ENCODE measurements at regions not wholly inside any gene's neighbourhood (a gene's known extent, or its start where the extent isn't known, plus 50 kb on each side); places are given as distances from the start of the nearest gene placed in this dataset.

DNA sequence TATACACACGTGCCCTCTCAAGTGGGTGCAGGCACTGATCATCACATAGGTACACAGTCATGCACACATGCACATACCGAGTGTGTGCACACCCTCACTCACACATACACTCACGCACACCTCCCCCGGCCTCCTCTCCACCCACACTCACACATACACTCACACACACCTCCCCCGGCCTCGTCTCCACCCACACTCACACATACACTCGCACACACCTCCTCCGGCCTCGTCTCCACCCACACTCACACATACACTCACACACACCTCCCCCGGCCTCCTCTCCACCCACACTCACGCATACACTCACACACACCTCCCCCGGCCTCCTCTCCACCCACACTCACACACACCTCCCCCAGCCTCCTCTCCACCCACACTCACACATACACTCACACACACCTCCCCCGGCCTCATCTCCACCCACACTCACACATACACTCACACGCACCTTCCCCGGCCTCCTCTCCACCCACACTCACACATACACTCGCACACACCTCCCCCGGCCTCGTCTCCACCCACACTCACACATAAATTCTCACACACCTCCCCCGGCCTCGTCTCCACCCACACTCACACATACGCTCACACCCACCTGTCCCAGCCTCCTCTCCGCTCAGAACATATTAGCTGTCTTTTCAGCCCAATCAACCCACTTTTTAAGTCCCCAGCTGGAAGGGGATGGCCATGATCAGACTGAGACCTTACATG lies 105.2 kb upstream of the VSTM2B start:
- in situ Hi-C loops (cut with HindIII; ENCODE audit: low pct_unique_long_range_greater_than_20kb, low sequenced_read_pairs): no loop called here
- no peak for TF ChIP-seq JUND (IDR thresholded peaks at IDR 0.05; ENCODE audit: low read depth)
- no peak for DNase-seq (ENCODE audit: low read depth in 1 of 2, low spot score in 1 of 2)

DNA sequence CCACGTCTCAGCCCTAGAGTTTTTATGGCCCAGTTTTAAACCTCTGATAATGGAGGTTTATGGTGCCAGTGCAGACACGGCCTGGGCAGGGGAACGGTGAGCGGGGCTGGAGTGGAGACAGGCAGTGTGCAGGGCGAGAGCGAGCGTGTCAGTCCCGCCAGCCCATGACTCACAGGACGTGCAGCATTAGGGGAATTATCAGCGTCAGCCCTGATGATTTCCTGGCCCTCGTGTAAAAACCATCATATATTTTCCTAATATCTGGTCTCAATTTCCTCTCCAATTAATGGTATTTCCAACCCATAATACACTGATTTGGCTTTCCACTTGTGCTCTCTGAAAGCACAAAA lies 104.6 kb upstream of the VSTM2B start:
- no peak for TF ChIP-seq JUND (IDR thresholded peaks at IDR 0.05; ENCODE audit: low read depth)
- in situ Hi-C loops (cut with HindIII; ENCODE audit: low pct_unique_long_range_greater_than_20kb, low sequenced_read_pairs): no loop called here
- DNase-seq (ENCODE audit: low read depth in 1 of 2, low spot score in 1 of 2): no peak

GRCh38 chr19:29422047-29422446 lies 103.7 kb upstream of the VSTM2B start:
- no peak for TF ChIP-seq JUND (IDR thresholded peaks at IDR 0.05; ENCODE audit: low read depth)
- in situ Hi-C loops (cut with HindIII; ENCODE audit: low pct_unique_long_range_greater_than_20kb, low sequenced_read_pairs): no loop called here
- no peak for DNase-seq (ENCODE audit: low read depth in 1 of 2, low spot score in 1 of 2)

DNA sequence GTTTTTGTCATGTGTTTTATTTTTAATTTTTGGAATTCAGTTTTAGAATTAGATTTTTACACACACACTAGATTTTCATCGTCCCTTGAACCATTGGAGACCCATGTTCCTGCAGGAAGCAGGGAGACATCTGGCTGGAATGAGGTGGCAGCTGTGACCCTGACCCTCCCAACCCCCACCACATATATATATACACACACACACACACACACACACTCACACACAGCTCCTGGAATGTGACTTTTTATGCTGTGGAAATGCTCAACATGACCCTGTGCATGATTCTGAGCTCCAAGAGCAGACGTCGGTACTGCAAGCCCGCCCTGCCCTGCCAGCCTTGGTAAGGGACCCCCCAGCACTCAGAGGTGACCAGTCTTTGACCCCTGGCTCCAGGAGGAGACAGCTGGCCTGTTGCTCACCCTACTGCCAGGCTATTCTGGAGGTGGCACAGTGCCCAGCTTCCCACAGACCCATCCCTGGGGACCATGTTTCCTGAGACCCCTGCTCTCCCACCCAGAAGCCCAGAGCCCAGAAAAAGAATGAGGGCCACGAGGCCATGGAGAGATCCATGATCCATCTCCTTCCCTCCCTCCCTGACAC lies 103.2 kb upstream of the VSTM2B start:
- TF ChIP-seq JUND (IDR thresholded peaks at IDR 0.05; ENCODE audit: low read depth): no peak
- DNase-seq (ENCODE audit: low read depth in 1 of 2, low spot score in 1 of 2): no peak
- in situ Hi-C loops (cut with HindIII; ENCODE audit: low pct_unique_long_range_greater_than_20kb, low sequenced_read_pairs): no loop called here

GRCh38 chr19:29428071-29428470 lies 97.7 kb upstream of the VSTM2B start:
- no peak for TF ChIP-seq JUND (IDR thresholded peaks at IDR 0.05; ENCODE audit: low read depth)
- in situ Hi-C loops (cut with HindIII; ENCODE audit: low pct_unique_long_range_greater_than_20kb, low sequenced_read_pairs): no loop called here
- no peak for DNase-seq (ENCODE audit: low read depth in 1 of 2, low spot score in 1 of 2)

- TF ChIP-seq JUND (IDR thresholded peaks at IDR 0.05; ENCODE audit: low read depth): no peak
- no peak for DNase-seq (ENCODE audit: low read depth in 1 of 2, low spot score in 1 of 2)
- in situ Hi-C loops (cut with HindIII; ENCODE audit: low pct_unique_long_range_greater_than_20kb, low sequenced_read_pairs): no loop called here
Measured at GRCh38 chr19:29429021-29429420, 96.8 kb upstream of the VSTM2B start.

- in situ Hi-C loops (cut with HindIII; ENCODE audit: low pct_unique_long_range_greater_than_20kb, low sequenced_read_pairs): no loop called here
- DNase-seq (ENCODE audit: low read depth in 1 of 2, low spot score in 1 of 2): no peak
- TF ChIP-seq JUND (IDR thresholded peaks at IDR 0.05; ENCODE audit: low read depth): no peak
Measured at GRCh38 chr19:29429581-29429980, 96.2 kb upstream of the VSTM2B start.

DNA sequence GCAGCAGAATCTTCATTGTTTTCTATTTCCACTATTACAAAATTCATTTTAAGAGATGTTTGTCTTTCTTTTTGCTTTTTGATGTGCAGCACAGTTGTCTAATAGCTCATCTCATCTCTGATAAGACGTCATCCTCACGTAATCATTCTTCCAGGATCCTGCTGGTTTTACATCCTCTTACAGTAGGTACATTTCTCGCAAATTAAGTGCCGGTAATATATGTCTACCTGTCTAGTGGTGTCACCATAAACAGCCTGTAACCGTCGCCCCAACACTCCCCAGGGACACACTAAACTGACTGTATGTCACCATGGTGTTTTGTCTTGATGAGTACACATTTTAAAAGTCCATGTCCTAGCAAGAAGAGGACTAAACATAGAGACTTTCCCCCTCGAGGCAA lies 94.5 kb upstream of the VSTM2B start:
- no peak for DNase-seq (ENCODE audit: low read depth in 1 of 2, low spot score in 1 of 2)
- no peak for TF ChIP-seq JUND (IDR thresholded peaks at IDR 0.05; ENCODE audit: low read depth)
- in situ Hi-C loops (cut with HindIII; ENCODE audit: low pct_unique_long_range_greater_than_20kb, low sequenced_read_pairs): no loop called here

- no peak for DNase-seq (ENCODE audit: low read depth in 1 of 2, low spot score in 1 of 2)
- no peak for TF ChIP-seq JUND (IDR thresholded peaks at IDR 0.05; ENCODE audit: low read depth)
- in situ Hi-C loops (cut with HindIII; ENCODE audit: low pct_unique_long_range_greater_than_20kb, low sequenced_read_pairs): no loop called here
Measured at GRCh38 chr19:29432677-29433076, 93.1 kb upstream of the VSTM2B start.

DNA sequence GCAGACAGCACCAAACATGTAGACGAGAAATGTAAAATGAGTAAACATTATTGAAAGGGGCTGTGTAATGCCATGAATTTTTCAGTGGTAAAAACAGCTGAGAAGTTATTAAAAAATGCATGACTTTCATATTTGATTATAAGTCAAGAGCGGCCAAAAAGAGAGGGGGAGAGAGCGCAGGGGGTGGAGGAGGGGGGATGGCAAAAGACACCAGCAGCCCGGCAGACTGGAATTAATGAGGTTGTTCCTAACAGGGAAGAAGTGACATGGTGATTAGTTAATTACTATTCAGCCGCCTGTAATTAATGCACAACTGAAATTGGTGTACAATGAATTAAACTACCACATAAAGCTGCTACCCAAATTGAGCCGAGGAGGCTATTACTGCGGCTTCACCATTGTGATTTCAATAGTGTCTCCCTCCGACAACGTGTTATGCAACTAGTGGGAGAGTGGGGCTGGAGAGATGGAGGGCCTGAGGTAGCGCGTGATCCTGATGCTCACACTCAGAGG lies 89.1 kb upstream of the VSTM2B start:
- no peak for TF ChIP-seq JUND (IDR thresholded peaks at IDR 0.05; ENCODE audit: low read depth)
- in situ Hi-C loops (cut with HindIII; ENCODE audit: low pct_unique_long_range_greater_than_20kb, low sequenced_read_pairs): no loop called here
- no peak for DNase-seq (ENCODE audit: low read depth in 1 of 2, low spot score in 1 of 2)

GRCh38 chr19:29439021-29439420 lies 86.8 kb upstream of the VSTM2B start:
- in situ Hi-C loops (cut with HindIII; ENCODE audit: low pct_unique_long_range_greater_than_20kb, low sequenced_read_pairs): no loop called here

GRCh38 chr19:29439688-29440550 lies 85.9 kb upstream of the VSTM2B start:
- no peak for DNase-seq (ENCODE audit: low read depth in 1 of 2, low spot score in 1 of 2)
- in situ Hi-C loops (cut with HindIII; ENCODE audit: low pct_unique_long_range_greater_than_20kb, low sequenced_read_pairs): no loop called here
- TF ChIP-seq JUND (IDR thresholded peaks at IDR 0.05; ENCODE audit: low read depth): no peak

More at GRCh38 chr19:29439021-29439420, 86.8 kb upstream of the VSTM2B start:
- no peak for TF ChIP-seq JUND (IDR thresholded peaks at IDR 0.05; ENCODE audit: low read depth)
- no peak for DNase-seq (ENCODE audit: low read depth in 1 of 2, low spot score in 1 of 2)

- TF ChIP-seq JUND (IDR thresholded peaks at IDR 0.05; ENCODE audit: low read depth): no peak
- in situ Hi-C loops (cut with HindIII; ENCODE audit: low pct_unique_long_range_greater_than_20kb, low sequenced_read_pairs): no loop called here
Measured at GRCh38 chr19:29442094-29442493, 83.7 kb upstream of the VSTM2B start.

More at GRCh38 chr19:29442094-29442493, 83.7 kb upstream of the VSTM2B start:
- DNase-seq (ENCODE audit: low read depth in 1 of 2, low spot score in 1 of 2): no peak

Data from T47D (cell line).